GM19455 (cell line): ENCODE measurements at regions not wholly inside any gene's neighbourhood (a gene's known extent, or its start where the extent isn't known, plus 50 kb on each side); places are given as distances from the start of the nearest gene placed in this dataset.

Source experiments
- ATAC-seq: cut with Tn5 transposase; IDR thresholded peaks from one replicate; pipeline ENCODE4 v1.9.1; 2021; ENCODE audit not compliant: unreplicated experiment

GRCh38 chr12:25906651-25907340, 51.7 kb upstream of the RASSF8 start:
- ATAC-seq = no peak
